Prostate gland (tissue), 2 donors: ENCODE measurements at regions not wholly inside any gene's neighbourhood (a gene's known extent, or its start where the extent isn't known, plus 50 kb on each side); places are given as distances from the start of the nearest gene placed in this dataset.

Experiments used
- DNase-seq: peaks from one replicate; pipeline ENCODE4 v3.0.0-alpha.2; 2019; ENCODE audit warnings: low spot score
- H3K27ac ChIP-seq, 2 donors: fragments of 200-600 bp; sonication (generic); 2 replicates each; pipeline ENCODE4 v1.5.1; 2017 to 2019
- H3K27me3 ChIP-seq: fragments of 200-600 bp; sonication (generic); replicated peaks from 2 replicates; pipeline ENCODE4 v1.5.1; 2019; ENCODE audit not compliant: insufficient read depth
- H3K36me3 ChIP-seq, 2 donors: fragments of 200-600 bp; sonication (generic); 1 replicate in 1 of 2; 2 replicates in 1 of 2; pipeline versions ENCODE4 v1.5.1 to v1.8.1; 2017 to 2019
- H3K4me1 ChIP-seq: fragments of 200-600 bp; sonication (generic); replicated peaks from 2 replicates; pipeline ENCODE4 v1.5.1; 2019
- H3K4me3 ChIP-seq, 2 donors: fragments of 200-600 bp; sonication (generic); 2 replicates each; pipeline ENCODE4 v1.5.1; 2017 to 2019
- H3K9me3 ChIP-seq: fragments of 200-600 bp; sonication (generic); 2 replicates; pipeline ENCODE4 v1.5.1; 2017
- CTCF ChIP-seq, 4 experiments: fragments of 200-600 bp in 2 of 4; fragments of 450-650 bp in 2 of 4; sonication (generic) in 2 of 4; IDR thresholded peaks; 1 replicate in 3 of 4; 2 replicates in 1 of 4; pipeline ENCODE4 v1.5.1; 2016 to 2019; ENCODE audit warnings: antibody characterized with exemption in 4 of 4, mild to moderate bottlenecking in 2 of 4, moderate library complexity in 2 of 4
- POLR2A ChIP-seq: fragments of 450-650 bp; IDR thresholded peaks from one replicate; pipeline ENCODE4 v1.6.1; 2016; ENCODE audit warnings: antibody characterized with exemption, mild to moderate bottlenecking
- POLR2AphosphoS5 ChIP-seq: sonication (generic); formaldehyde crosslinking; IDR thresholded peaks from one replicate; pipeline ENCODE4 v1.6.1; 2017; ENCODE audit warnings: antibody characterized with exemption
- WGBS: methylation state at CpG from one replicate; pipeline ENCODE4 v1.1.5; 2018; 5-methylcytosine and 5-hydroxymethylcytosine counted together
- intact Hi-C: fragments of 100-400 bp; cut with DNase I; formaldehyde crosslinking; loops from one replicate; pipeline ENCODE4 v1.14.2; 2022

GRCh38 chr9:113712053-113712452 lies 164.1 kb upstream of the ZNF618 start:
- no peak overlapping the region for H3K4me3 ChIP-seq
- intact Hi-C loops = no loop called here
- 10% methylated on average over 2 of the region's 2 CpGs for WGBS
- H3K27me3 ChIP-seq = no peaks in the 10 kb centered on the region
- TF ChIP-seq POLR2AphosphoS5 (peak; percentile 86), CTCF (IDR thresholded peaks at IDR 0.05) (no peak)
- H3K4me1 ChIP-seq = no peaks in the 10 kb centered on the region
- H3K27ac ChIP-seq = no peak overlapping the region
- DNase-seq = peak; percentile 79
- no peaks in the 10 kb centered on the region for H3K9me3 ChIP-seq
- H3K36me3 ChIP-seq = no peaks in the 10 kb centered on the region

GRCh38 chr9:113715086-113715485 lies 161.0 kb upstream of the ZNF618 start:
- TF ChIP-seq POLR2AphosphoS5 (no peak), POLR2A (no peak), CTCF (IDR thresholded peaks at IDR 0.05) (no peak)
- intact Hi-C loops = no loop called here
- Histone ChIP-seq H3K4me1 (no peaks in the 10 kb centered on the region), H3K4me3 (no peak overlapping the region), H3K36me3 (no peaks in the 10 kb centered on the region), H3K9me3 (no peaks in the 10 kb centered on the region), H3K27ac (no peak overlapping the region), H3K27me3 (no peaks in the 10 kb centered on the region)
- DNase-seq = no peak
- 80% methylated on average over 5 of the region's 5 CpGs for WGBS

GRCh38 chr9:113719919-113720318 lies 156.2 kb upstream of the ZNF618 start:
- WGBS = 89% methylated on average over 1 of the region's 1 CpG
- intact Hi-C loops = no loop called here
- DNase-seq = no peak
- no peak for TF ChIP-seq POLR2AphosphoS5
- TF ChIP-seq CTCF (IDR thresholded peaks at IDR 0.05) = no peak
- no peak for TF ChIP-seq POLR2A
- H3K36me3 ChIP-seq = no peaks in the 10 kb centered on the region
- no peak overlapping the region for H3K27ac ChIP-seq
- H3K9me3 ChIP-seq = no peaks in the 10 kb centered on the region
- no peak overlapping the region for H3K4me3 ChIP-seq
- H3K27me3 ChIP-seq = no peaks in the 10 kb centered on the region
- H3K4me1 ChIP-seq = no peaks in the 10 kb centered on the region

GRCh38 chr9:113720495-113720894 lies 155.6 kb upstream of the ZNF618 start:
- intact Hi-C loops = no loop called here
- Histone ChIP-seq H3K27me3 (no peaks in the 10 kb centered on the region), H3K9me3 (no peaks in the 10 kb centered on the region), H3K36me3 (no peaks in the 10 kb centered on the region), H3K27ac (no peak overlapping the region), H3K4me3 (no peak overlapping the region), H3K4me1 (no peaks in the 10 kb centered on the region)
- DNase-seq = no peak
- TF ChIP-seq POLR2AphosphoS5 = no peak
- no peak for TF ChIP-seq POLR2A
- no peak for TF ChIP-seq CTCF (IDR thresholded peaks at IDR 0.05)
- 74% methylated on average over 4 of the region's 4 CpGs for WGBS

- no peak for TF ChIP-seq POLR2A
- no peak for TF ChIP-seq POLR2AphosphoS5
- no peak for TF ChIP-seq CTCF (IDR thresholded peaks at IDR 0.05)
- intact Hi-C loops = no loop called here
- H3K36me3 ChIP-seq = no peaks in the 10 kb centered on the region
- DNase-seq = no peak
- WGBS = 94% methylated on average over 1 of the region's 1 CpG
- no peaks in the 10 kb centered on the region for H3K27me3 ChIP-seq
- no peak overlapping the region for H3K4me3 ChIP-seq
- H3K27ac ChIP-seq = no peak overlapping the region
- no peaks in the 10 kb centered on the region for H3K9me3 ChIP-seq
- no peaks in the 10 kb centered on the region for H3K4me1 ChIP-seq
Measured at GRCh38 chr9:113721856-113722255, 154.3 kb upstream of the ZNF618 start.
